Vagina (tissue), 2 donors: ENCODE measurements at regions not wholly inside any gene's neighbourhood (a gene's known extent, or its start where the extent isn't known, plus 50 kb on each side); places are given as distances from the start of the nearest gene placed in this dataset.

Source experiments
- DNase-seq, 2 donors: peaks; one replicate each; pipeline ENCODE4 v3.0.0-alpha.2; 2017; ENCODE audit errors: extremely low spot score in 2 of 2
- H3K27ac ChIP-seq: fragments of 200-600 bp; sonication (generic); one replicate; pipeline ENCODE4 v1.5.1; 2019
- H3K27me3 ChIP-seq: fragments of 200-600 bp; sonication (generic); one replicate; pipeline ENCODE4 v1.5.1; 2019
- H3K36me3 ChIP-seq, 2 donors: fragments of 200-600 bp; sonication (generic); one replicate each; pipeline ENCODE4 v1.5.1; 2017 to 2019
- H3K4me1 ChIP-seq: fragments of 200-600 bp; sonication (generic); one replicate; pipeline ENCODE4 v1.5.1; 2019
- H3K4me3 ChIP-seq, 2 donors: fragments of 200-600 bp; sonication (generic); 1 replicate in 1 of 2; 2 replicates in 1 of 2; pipeline ENCODE4 v1.5.1; 2016 to 2019
- H3K9me3 ChIP-seq: fragments of 200-600 bp; sonication (generic); one replicate; pipeline ENCODE4 v1.5.1; 2019
- POLR2A ChIP-seq, 2 donors: fragments of 450-650 bp; IDR thresholded peaks; one replicate each; pipeline ENCODE4 v1.6.1; 2017; ENCODE audit warnings: antibody characterized with exemption in 2 of 2, mild to moderate bottlenecking in 2 of 2, moderate library complexity in 2 of 2
- POLR2AphosphoS5 ChIP-seq, 2 donors: sonication (generic); formaldehyde crosslinking; IDR thresholded peaks; one replicate each; pipeline ENCODE4 v1.9.0; 2017; ENCODE audit warnings: antibody characterized with exemption in 2 of 2, mild to moderate bottlenecking in 2 of 2, low read depth in 1 of 2; ENCODE audit not compliant: insufficient read depth in 1 of 2
- intact Hi-C: fragments of 100-400 bp; cut with DNase I; formaldehyde crosslinking; loops from one replicate; pipeline ENCODE4 v1.15.1; 2023
- TF ChIP-seq, protein P1 (sequence below), 3 experiments: fragments of 450-650 bp in 2 of 3; fragments of 200-600 bp in 1 of 3; sonication (generic) in 1 of 3; IDR thresholded peaks; one replicate each; pipeline ENCODE4 v1.5.1; 2017 to 2019; ENCODE audit warnings: antibody characterized with exemption in 3 of 3, mild to moderate bottlenecking in 2 of 3, moderate library complexity in 2 of 3

DNA sequence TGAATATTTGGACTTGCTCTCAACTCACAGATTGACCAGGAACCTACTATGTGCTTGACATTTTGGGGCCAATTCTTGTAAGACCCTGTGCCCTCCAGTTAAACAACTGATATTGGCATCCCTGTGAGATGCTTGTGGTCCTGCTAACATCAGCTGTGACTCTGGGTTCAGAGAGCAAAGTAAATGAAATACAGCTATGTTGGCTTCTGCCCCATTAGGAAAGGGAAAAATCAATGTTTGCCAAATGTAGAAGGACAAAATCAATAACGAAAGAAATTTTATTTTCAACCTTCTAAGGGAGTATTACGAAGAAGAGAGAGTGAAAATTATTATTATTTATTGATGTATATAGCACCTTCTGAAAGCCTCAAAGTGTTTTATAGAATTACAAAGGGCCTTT lies 266.9 kb upstream of the ARID1B start:
- intact Hi-C loops, result no loop called here
- DNase-seq, result no peak
- H3K4me3 ChIP-seq, result no peak overlapping the region
- H3K27me3 ChIP-seq, result no peaks in the 10 kb centered on the region
- TF ChIP-seq POLR2AphosphoS5 (IDR thresholded peaks at IDR 0.05; ENCODE audit: insufficient read depth in 1 of 2, low read depth in 1 of 2), result no peak
- TF ChIP-seq, protein P1, sequence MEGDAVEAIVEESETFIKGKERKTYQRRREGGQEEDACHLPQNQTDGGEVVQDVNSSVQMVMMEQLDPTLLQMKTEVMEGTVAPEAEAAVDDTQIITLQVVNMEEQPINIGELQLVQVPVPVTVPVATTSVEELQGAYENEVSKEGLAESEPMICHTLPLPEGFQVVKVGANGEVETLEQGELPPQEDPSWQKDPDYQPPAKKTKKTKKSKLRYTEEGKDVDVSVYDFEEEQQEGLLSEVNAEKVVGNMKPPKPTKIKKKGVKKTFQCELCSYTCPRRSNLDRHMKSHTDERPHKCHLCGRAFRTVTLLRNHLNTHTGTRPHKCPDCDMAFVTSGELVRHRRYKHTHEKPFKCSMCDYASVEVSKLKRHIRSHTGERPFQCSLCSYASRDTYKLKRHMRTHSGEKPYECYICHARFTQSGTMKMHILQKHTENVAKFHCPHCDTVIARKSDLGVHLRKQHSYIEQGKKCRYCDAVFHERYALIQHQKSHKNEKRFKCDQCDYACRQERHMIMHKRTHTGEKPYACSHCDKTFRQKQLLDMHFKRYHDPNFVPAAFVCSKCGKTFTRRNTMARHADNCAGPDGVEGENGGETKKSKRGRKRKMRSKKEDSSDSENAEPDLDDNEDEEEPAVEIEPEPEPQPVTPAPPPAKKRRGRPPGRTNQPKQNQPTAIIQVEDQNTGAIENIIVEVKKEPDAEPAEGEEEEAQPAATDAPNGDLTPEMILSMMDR (IDR thresholded peaks at IDR 0.05), result no peak
- TF ChIP-seq POLR2A (IDR thresholded peaks at IDR 0.05), result no peak
- no peak overlapping the region for H3K27ac ChIP-seq
- H3K4me1 ChIP-seq, result no peaks in the 10 kb centered on the region
- H3K9me3 ChIP-seq, result no peaks in the 10 kb centered on the region
- H3K36me3 ChIP-seq, result no peaks in the 10 kb centered on the region

DNA sequence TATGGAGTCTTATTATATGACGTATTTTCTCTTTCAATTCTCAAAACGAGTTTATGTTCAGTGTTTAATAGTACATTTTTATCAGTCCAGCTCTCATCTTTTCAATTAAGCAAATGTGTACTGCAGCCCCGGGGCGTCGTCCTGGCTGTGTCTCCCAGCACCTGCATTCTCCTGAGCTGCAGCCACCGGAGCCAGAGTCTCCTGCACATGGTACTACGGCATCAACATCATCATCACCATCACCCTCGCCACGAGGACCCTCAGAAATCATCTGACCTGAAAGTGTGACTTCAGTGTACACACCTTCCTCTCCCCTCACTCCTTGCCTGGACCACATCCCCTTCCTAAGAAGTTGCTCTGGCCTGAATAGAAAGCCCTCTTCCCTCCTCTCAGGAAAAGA lies 267.7 kb upstream of the ARID1B start:
- no peaks in the 10 kb centered on the region for H3K4me1 ChIP-seq
- no peak for TF ChIP-seq POLR2A (IDR thresholded peaks at IDR 0.05)
- TF ChIP-seq, protein P1 (IDR thresholded peaks at IDR 0.05), result no peak
- no peak for TF ChIP-seq POLR2AphosphoS5 (IDR thresholded peaks at IDR 0.05; ENCODE audit: insufficient read depth in 1 of 2, low read depth in 1 of 2)
- intact Hi-C loops, result no loop called here
- DNase-seq, result no peak
- no peak overlapping the region for H3K4me3 ChIP-seq
- H3K27ac ChIP-seq, result no peak overlapping the region
- no peaks in the 10 kb centered on the region for H3K27me3 ChIP-seq
- H3K36me3 ChIP-seq, result no peaks in the 10 kb centered on the region
- no peaks in the 10 kb centered on the region for H3K9me3 ChIP-seq

DNA sequence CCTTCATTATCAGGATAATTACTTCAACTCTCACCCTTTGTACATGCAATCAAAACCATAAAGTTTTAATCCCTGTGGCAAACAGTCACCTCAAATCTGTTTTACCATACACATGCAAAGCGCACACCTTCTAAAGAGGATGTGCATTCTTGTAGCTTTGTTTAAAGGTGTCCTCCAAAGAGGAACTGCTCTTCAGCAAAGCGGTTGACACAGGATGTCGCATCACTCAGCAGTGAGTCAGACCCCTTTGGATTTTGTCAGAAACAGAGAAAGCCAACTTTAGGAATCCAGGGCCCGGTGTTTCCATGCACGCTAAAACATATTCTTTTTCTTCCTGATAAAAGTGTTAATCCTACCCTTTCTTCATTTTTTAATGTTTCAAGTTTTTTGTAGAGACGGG lies 268.3 kb upstream of the ARID1B start:
- H3K27ac ChIP-seq, result no peak overlapping the region
- TF ChIP-seq POLR2AphosphoS5 (IDR thresholded peaks at IDR 0.05; ENCODE audit: insufficient read depth in 1 of 2, low read depth in 1 of 2) (no peak), POLR2A (IDR thresholded peaks at IDR 0.05) (no peak)
- TF ChIP-seq, protein P1 (IDR thresholded peaks at IDR 0.05), result no peak
- intact Hi-C loops, result no loop called here

DNA sequence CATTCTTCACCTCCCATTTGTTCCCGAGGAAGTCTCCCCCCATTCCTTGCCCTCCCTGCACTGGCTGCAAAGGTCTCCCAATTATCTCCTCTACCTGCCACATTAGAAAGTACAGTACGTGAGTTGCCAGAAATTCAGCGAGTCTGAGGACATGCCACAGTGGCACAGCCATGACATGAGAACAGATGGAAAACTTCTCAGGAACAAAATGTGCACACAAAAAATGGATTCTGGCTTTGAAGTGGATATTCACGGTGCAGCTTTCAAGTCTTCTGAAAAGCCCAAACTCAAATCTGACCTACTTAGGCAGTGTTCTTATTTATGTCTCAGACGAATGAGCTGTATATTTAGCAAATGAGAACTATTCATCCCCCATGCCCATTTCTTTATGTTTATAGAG lies 269.1 kb upstream of the ARID1B start:
- H3K4me3 ChIP-seq, result no peak overlapping the region
- no peaks in the 10 kb centered on the region for H3K36me3 ChIP-seq
- TF ChIP-seq, protein P1 (IDR thresholded peaks at IDR 0.05), result no peak
- TF ChIP-seq POLR2AphosphoS5 (IDR thresholded peaks at IDR 0.05; ENCODE audit: insufficient read depth in 1 of 2, low read depth in 1 of 2), result no peak
- TF ChIP-seq POLR2A (IDR thresholded peaks at IDR 0.05), result no peak

More for the DNA sequence above, 268.3 kb upstream of the ARID1B start:
- Histone ChIP-seq H3K4me1 (no peaks in the 10 kb centered on the region), H3K4me3 (no peak overlapping the region), H3K36me3 (no peaks in the 10 kb centered on the region), H3K9me3 (no peaks in the 10 kb centered on the region), H3K27me3 (no peaks in the 10 kb centered on the region)
- no peak for DNase-seq

DNA sequence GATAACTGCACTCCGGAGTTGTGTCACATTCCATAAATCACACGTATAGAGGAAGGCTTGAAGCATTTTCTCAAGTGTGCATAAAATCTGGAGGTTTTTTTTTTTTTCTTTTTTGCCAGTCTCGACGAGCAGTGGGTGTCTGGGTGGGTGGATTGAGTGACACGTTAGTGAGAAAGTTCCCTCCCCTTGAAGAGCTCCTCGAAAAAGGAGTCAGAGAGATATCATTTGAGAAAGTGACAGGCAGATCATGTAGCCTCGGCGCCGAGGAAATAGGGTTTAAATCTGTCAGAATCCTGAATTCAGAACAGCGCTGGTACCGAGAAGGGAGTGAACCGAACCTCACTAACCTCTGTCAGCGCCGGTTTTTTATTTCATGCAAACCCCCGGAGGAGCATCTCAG lies 269.5 kb upstream of the ARID1B start:
- Histone ChIP-seq H3K27ac (no peak overlapping the region), H3K36me3 (no peaks in the 10 kb centered on the region), H3K4me1 (no peaks in the 10 kb centered on the region), H3K9me3 (no peaks in the 10 kb centered on the region), H3K27me3 (no peaks in the 10 kb centered on the region), H3K4me3 (no peak overlapping the region)
- no peak for TF ChIP-seq POLR2AphosphoS5 (IDR thresholded peaks at IDR 0.05; ENCODE audit: insufficient read depth in 1 of 2, low read depth in 1 of 2)
- TF ChIP-seq POLR2A (IDR thresholded peaks at IDR 0.05), result no peak
- TF ChIP-seq, protein P1 (IDR thresholded peaks at IDR 0.05), result no peak
- intact Hi-C loops, result no loop called here
- no peak for DNase-seq

More for the DNA sequence above, 269.1 kb upstream of the ARID1B start:
- no peaks in the 10 kb centered on the region for H3K9me3 ChIP-seq
- H3K27me3 ChIP-seq, result no peaks in the 10 kb centered on the region
- H3K4me1 ChIP-seq, result no peaks in the 10 kb centered on the region
- no peak for DNase-seq
- intact Hi-C loops, result no loop called here
- no peak overlapping the region for H3K27ac ChIP-seq
